Right renal cortex interstitium (tissue), 3 donors: ENCODE measurements at regions not wholly inside any gene's neighbourhood (a gene's known extent, or its start where the extent isn't known, plus 50 kb on each side); places are given as distances from the start of the nearest gene placed in this dataset.
"Not testable (repeated sequence)": the region's sequence is repeated elsewhere in the genome, so short reads cannot be mapped to it uniquely, and the experiment has no call there.

Source experiments
- DNase-seq, 3 donors: peaks; one replicate each; pipeline ENCODE4 v3.0.0-alpha.2; 2013; ENCODE audit warnings: low read depth in 3 of 3, low spot score in 2 of 3

GRCh38 chr2:187075671-187076070 lies 226.7 kb upstream of the ZSWIM2 start:
- DNase-seq: no peak

GRCh38 chr2:187075199-187075635 lies 226.2 kb upstream of the ZSWIM2 start:
- no peak for DNase-seq

GRCh38 chr2:187058198-187058597 lies 209.2 kb upstream of the ZSWIM2 start:
- DNase-seq: no peak

- DNase-seq: no peak
Observed at GRCh38 chr2:187057466-187057865, 208.5 kb upstream of the ZSWIM2 start.

- no peak for DNase-seq
Observed at GRCh38 chr2:187056416-187057334, 207.7 kb upstream of the ZSWIM2 start.

- DNase-seq: no peak
Observed at GRCh38 chr2:187055463-187055862, 206.5 kb upstream of the ZSWIM2 start.

- no peak for DNase-seq
Observed at GRCh38 chr2:187054501-187055319, 205.7 kb upstream of the ZSWIM2 start.

GRCh38 chr2:187051350-187051749 lies 202.4 kb upstream of the ZSWIM2 start:
- DNase-seq: no peak

- DNase-seq: no peak
Observed at GRCh38 chr2:187050409-187050998, 201.5 kb upstream of the ZSWIM2 start.

GRCh38 chr2:187037310-187037709 lies 188.3 kb upstream of the ZSWIM2 start:
- no peak for DNase-seq

- DNase-seq: no peak
Observed at GRCh38 chr2:187034434-187034833, 185.5 kb upstream of the ZSWIM2 start.

GRCh38 chr2:187024739-187025138 lies 175.8 kb upstream of the ZSWIM2 start:
- DNase-seq: no peak

GRCh38 chr2:187023996-187024395 lies 175.0 kb upstream of the ZSWIM2 start:
- not testable (repeated sequence) for DNase-seq

- no peak for DNase-seq
Observed at GRCh38 chr2:187017438-187017837, 168.5 kb upstream of the ZSWIM2 start.

- no peak for DNase-seq
Observed at GRCh38 chr2:187013058-187013457, 164.1 kb upstream of the ZSWIM2 start.

GRCh38 chr2:187011206-187011832 lies 162.3 kb upstream of the ZSWIM2 start:
- no peak for DNase-seq

GRCh38 chr2:187009483-187010239 lies 160.7 kb upstream of the ZSWIM2 start:
- DNase-seq: no peak

GRCh38 chr2:187008111-187008510 lies 159.1 kb upstream of the ZSWIM2 start:
- no peak for DNase-seq

- no peak for DNase-seq
Observed at GRCh38 chr2:187003611-187004010, 154.6 kb upstream of the ZSWIM2 start.

GRCh38 chr2:187003038-187003554 lies 154.1 kb upstream of the ZSWIM2 start:
- no peak for DNase-seq
